Osteocyte (in vitro differentiated cells): ENCODE measurements at regions not wholly inside any gene's neighbourhood (a gene's known extent, or its start where the extent isn't known, plus 50 kb on each side); places are given as distances from the start of the nearest gene placed in this dataset.

ENCODE experiments used
- DNase-seq: peaks from one replicate; pipeline ENCODE4 v3.0.0; 2021; ENCODE audit warnings: mixed read lengths; ENCODE audit not compliant: unreplicated experiment; ENCODE audit errors: extremely low spot score
- H3K27ac Mint-ChIP-seq: one replicate; pipeline ENCODE4 v1.8.0; 2021; ENCODE audit warnings: mild to moderate bottlenecking, mixed read lengths; ENCODE audit not compliant: unreplicated experiment
- H3K27me3 Mint-ChIP-seq: one replicate; pipeline ENCODE4 v1.8.0; 2021; ENCODE audit warnings: mixed read lengths; ENCODE audit not compliant: unreplicated experiment
- H3K36me3 Mint-ChIP-seq: one replicate; pipeline ENCODE4 v1.8.0; 2021; ENCODE audit warnings: mixed read lengths; ENCODE audit not compliant: unreplicated experiment
- H3K4me1 Mint-ChIP-seq: one replicate; pipeline ENCODE4 v1.8.0; 2021; ENCODE audit warnings: mixed read lengths; ENCODE audit not compliant: unreplicated experiment
- H3K4me3 Mint-ChIP-seq: one replicate; pipeline ENCODE4 v1.8.0; 2021; ENCODE audit warnings: mild to moderate bottlenecking, moderate library complexity, mixed read lengths; ENCODE audit not compliant: unreplicated experiment
- H3K9me3 Mint-ChIP-seq: one replicate; pipeline ENCODE4 v1.8.0; 2021; ENCODE audit warnings: mixed read lengths; ENCODE audit not compliant: unreplicated experiment
- TF ChIP-seq, protein P1 (sequence below): fragments of 200-600 bp; sonication (generic); IDR thresholded peaks from 2 replicates; pipeline ENCODE4 v1.5.0; 2021; ENCODE audit warnings: antibody characterized with exemption, mild to moderate bottlenecking, moderate library complexity

DNA sequence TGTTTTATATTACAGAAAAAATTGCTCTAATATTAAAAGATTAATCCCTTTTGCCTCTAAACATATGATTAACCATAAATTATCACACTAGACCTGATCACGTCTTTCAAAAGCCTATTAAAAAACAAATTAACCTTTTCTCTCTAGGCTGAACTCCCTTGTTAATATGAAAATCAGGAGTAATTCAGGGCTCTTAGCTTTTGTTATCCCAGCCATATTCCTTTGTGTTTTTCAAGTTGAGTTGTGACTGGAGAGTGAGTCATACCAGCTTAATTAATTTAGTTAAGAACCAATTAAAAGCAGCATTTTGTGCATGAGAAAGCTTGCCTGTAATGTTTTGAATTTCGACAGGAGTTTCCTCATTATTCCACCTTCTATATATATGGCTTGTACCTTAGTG, 385.8 kb downstream of the VGLL3 start:
- H3K4me1 Mint-ChIP-seq = no peaks in the 10 kb centered on the region
- DNase-seq = no peak
- TF ChIP-seq, protein P1, sequence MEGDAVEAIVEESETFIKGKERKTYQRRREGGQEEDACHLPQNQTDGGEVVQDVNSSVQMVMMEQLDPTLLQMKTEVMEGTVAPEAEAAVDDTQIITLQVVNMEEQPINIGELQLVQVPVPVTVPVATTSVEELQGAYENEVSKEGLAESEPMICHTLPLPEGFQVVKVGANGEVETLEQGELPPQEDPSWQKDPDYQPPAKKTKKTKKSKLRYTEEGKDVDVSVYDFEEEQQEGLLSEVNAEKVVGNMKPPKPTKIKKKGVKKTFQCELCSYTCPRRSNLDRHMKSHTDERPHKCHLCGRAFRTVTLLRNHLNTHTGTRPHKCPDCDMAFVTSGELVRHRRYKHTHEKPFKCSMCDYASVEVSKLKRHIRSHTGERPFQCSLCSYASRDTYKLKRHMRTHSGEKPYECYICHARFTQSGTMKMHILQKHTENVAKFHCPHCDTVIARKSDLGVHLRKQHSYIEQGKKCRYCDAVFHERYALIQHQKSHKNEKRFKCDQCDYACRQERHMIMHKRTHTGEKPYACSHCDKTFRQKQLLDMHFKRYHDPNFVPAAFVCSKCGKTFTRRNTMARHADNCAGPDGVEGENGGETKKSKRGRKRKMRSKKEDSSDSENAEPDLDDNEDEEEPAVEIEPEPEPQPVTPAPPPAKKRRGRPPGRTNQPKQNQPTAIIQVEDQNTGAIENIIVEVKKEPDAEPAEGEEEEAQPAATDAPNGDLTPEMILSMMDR = no peak
- H3K27me3 Mint-ChIP-seq = no peaks in the 10 kb centered on the region
- H3K27ac Mint-ChIP-seq = no peak overlapping the region
- no peaks in the 10 kb centered on the region for H3K9me3 Mint-ChIP-seq
- no peak overlapping the region for H3K4me3 Mint-ChIP-seq
- H3K36me3 Mint-ChIP-seq = no peaks in the 10 kb centered on the region

DNA sequence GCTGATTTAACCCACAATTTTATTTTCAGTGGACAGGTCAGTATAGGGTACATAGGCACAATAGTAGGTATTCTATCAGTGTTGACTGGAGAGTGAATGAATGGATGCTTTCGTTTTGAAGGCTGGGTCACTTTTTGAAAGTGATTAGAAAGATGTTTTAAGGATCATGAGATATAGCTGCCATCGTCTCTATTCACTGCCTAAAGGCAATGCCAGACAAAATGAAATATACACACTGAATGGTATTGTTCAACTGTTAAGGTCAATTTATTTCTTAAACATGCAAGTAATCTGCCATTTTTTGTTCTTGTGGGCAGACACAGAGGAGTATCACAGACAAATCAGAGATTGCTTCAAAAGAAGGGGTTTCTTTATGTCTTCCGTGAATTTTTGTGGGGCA, 395.3 kb downstream of the VGLL3 start:
- no peaks in the 10 kb centered on the region for H3K27me3 Mint-ChIP-seq
- H3K9me3 Mint-ChIP-seq = no peaks in the 10 kb centered on the region
- H3K27ac Mint-ChIP-seq = no peak overlapping the region
- H3K36me3 Mint-ChIP-seq = no peaks in the 10 kb centered on the region
- DNase-seq = no peak
- TF ChIP-seq, protein P1 = no peak
- H3K4me3 Mint-ChIP-seq = no peak overlapping the region
- no peaks in the 10 kb centered on the region for H3K4me1 Mint-ChIP-seq

DNA sequence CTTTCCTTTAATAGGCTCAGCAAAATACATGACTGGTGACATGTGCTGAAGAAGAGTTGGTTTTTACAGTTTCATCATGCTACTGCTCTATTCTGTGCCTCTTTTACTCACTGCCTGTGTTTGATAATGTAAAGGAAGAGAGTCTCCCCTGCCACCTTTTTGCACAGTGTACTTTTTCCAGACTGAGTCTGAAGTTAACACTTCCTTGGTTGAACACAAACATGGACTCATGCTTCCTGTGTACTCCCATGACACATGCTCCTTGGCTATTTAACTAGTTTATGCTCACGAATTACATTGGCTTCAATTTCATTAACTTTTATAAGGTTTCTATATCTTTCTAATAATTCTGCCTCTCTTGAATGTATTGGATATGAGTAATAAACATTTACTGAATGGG, 396.1 kb downstream of the VGLL3 start:
- Mint-ChIP-seq H3K36me3 (no peaks in the 10 kb centered on the region), H3K4me1 (no peaks in the 10 kb centered on the region), H3K9me3 (no peaks in the 10 kb centered on the region), H3K27ac (no peak overlapping the region), H3K27me3 (no peaks in the 10 kb centered on the region), H3K4me3 (no peak overlapping the region)
- TF ChIP-seq, protein P1 = no peak
- DNase-seq = no peak

- Mint-ChIP-seq H3K27ac (no peak overlapping the region), H3K27me3 (peaks cover 3% of the 10 kb centered on the region), H3K36me3 (no peaks in the 10 kb centered on the region), H3K4me3 (no peak overlapping the region), H3K4me1 (no peaks in the 10 kb centered on the region), H3K9me3 (no peaks in the 10 kb centered on the region)
- TF ChIP-seq, protein P1 = no peak
- no peak for DNase-seq
These were observed 412.9 kb downstream of the VGLL3 start for GRCh38 chr3:86578071-86578470.

DNA sequence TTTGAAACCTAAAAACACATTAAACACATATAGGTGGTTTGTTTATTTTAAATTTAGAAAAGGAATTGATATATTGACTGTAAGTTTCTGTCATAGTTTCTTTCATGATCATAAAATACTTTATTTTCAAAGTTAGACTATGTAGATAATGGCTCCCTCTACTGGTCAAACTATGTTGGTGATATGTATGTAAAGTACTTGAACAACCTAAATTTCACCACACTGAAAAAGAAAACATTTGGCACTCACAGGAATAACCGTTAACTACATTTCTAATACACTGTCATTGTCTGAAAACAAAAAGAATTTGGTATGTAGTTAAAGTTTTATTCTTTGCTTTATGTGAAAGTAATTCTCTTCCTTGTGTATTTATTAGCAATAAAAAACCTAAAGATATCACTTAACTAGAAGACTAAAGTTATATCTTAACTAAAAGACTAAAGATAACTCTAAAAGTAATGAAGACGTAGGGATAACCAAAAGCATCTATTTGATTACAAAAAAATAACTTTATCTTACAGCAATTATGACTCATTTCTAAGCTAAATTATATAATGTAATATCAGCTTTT, 427.5 kb downstream of the VGLL3 start:
- Mint-ChIP-seq H3K4me3 (no peak overlapping the region), H3K4me1 (no peaks in the 10 kb centered on the region)
- no peak for DNase-seq

More for the DNA sequence above, 427.5 kb downstream of the VGLL3 start:
- TF ChIP-seq, protein P1 = peak; percentile 71
- no peaks in the 10 kb centered on the region for H3K36me3 Mint-ChIP-seq
- no peaks in the 10 kb centered on the region for H3K9me3 Mint-ChIP-seq
- peaks cover 31% of the 10 kb centered on the region for H3K27me3 Mint-ChIP-seq
- H3K27ac Mint-ChIP-seq = no peak overlapping the region
